ENCODE measurements at regions not wholly inside any gene's neighbourhood (a gene's known extent, or its start where the extent isn't known, plus 50 kb on each side); places are given as distances from the start of the nearest gene placed in this dataset.

DNA sequence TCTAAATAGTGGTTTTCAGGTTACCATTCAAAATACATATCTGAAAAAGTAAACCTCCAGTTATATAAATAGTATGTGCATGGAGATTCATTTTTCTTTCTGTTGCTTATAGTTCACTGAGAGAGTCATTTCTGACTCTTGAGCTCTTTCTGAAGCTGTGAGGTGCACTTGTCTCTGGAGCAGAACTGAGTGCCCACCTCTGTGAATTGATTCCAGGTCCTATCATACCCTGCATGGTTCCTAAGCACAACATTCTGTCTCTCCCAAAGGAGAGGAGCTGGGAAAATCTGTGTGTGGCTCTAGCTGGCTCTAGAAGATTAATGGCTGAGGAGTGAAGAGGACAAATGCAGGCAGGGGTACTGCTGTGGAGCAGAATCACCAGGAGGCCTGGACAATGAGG is 161.6 kb upstream of the HCCS start (continued):
- TF ChIP-seq BHLHE40 (IDR thresholded peaks at IDR 0.05; ENCODE audit: borderline replicate concordance in 1 of 2, low read depth in 2 of 2, low read length in 1 of 2): no peak

DNA sequence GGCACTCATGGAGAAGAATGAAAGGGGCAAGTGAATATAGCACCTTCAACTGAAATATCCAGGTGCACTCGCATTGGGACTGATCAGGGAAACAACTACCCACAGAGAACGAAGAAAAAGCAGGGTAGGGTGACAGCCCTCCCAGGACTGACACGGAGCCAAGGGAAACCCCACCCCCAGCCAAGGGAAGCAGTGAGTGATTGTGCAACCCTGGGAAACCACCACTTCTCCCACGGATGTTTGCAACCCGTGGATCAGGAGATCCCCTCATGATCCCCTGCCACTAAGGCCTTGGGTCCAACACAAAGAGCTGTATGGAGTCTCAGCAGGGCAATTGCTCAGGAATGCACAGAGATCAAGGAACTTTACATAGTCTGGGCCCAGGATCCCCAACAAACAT is 158.5 kb upstream of the HCCS start:
- BruUV-seq (replicated peaks): no TSS peak
- no peaks in the 10 kb centered on the region for H4K20me1 ChIP-seq (ENCODE audit: control insufficient read depth, insufficient read depth)
- H3K4me3 ChIP-seq: no peak overlapping the region
- no peaks in the 10 kb centered on the region for H3K36me3 ChIP-seq (ENCODE audit: control insufficient read depth in 2 of 2, insufficient read depth in 2 of 2, low read length in 1 of 2)
- ChIA-PET SMC1A (ENCODE audit: uncharacterized antibody, unreplicated experiment) (interaction anchor here (0.9 to 1.5 kb wide), 2 partner anchors 16 to 40 kb away, joined by 4 read pairs; no protein-coding TSS in a partner anchor), RAD21 (ENCODE audit: unreplicated experiment) (no interaction called here), POLR2A (no interaction called here), CTCF (no interaction called here)
- no peak overlapping the region for H3K9ac ChIP-seq (ENCODE audit: control insufficient read depth, insufficient read depth, low read length)
- 11% methylated on average over 5 of the region's 5 CpGs for WGBS (ENCODE audit: insufficient coverage, insufficient replicate concordance, low lambda C conversion rate, missing lambda C conversion rate)
- H3K4me1 ChIP-seq (ENCODE audit: control insufficient read depth, insufficient read depth, low read length): no peaks in the 10 kb centered on the region; the same call in 1 of the 2 replicates
- peak; percentile 29 for ATAC-seq
- no peak for TF ChIP-seq FOS (IDR thresholded peaks at IDR 0.05; ENCODE audit: borderline replicate concordance, extremely low read depth, insufficient read length)
- TF ChIP-seq RAD51 (IDR thresholded peaks at IDR 0.05): no peak
- TF ChIP-seq RUNX3 (IDR thresholded peaks at IDR 0.05; ENCODE audit: low read length): no peak
- no peak for TF ChIP-seq PAX5 (IDR thresholded peaks at IDR 0.05; ENCODE audit: borderline replicate concordance, low read depth, low read length)
- TF ChIP-seq POU2F2 (IDR thresholded peaks at IDR 0.05; ENCODE audit: borderline replicate concordance, low read depth, low read length): no peak
- TF ChIP-seq HDGF (IDR thresholded peaks at IDR 0.05): no peak
- TF ChIP-seq USF1 (IDR thresholded peaks at IDR 0.05; ENCODE audit: borderline replicate concordance, extremely low read length, insufficient read depth, low read depth, low read length): no peak
- TF ChIP-seq NR2F1 (conservative IDR thresholded peaks at IDR 0.05): no peak
- TF ChIP-seq SMAD5 (IDR thresholded peaks at IDR 0.05; ENCODE audit: low read depth): no peak
- TF ChIP-seq MEF2B (IDR thresholded peaks at IDR 0.05; ENCODE audit: partially characterized antibody, poor library complexity, severe bottlenecking): no peak
- TF ChIP-seq CHD1 (IDR thresholded peaks at IDR 0.05; ENCODE audit: low read depth, low read length): no peak
- no peak for TF ChIP-seq GABPA (IDR thresholded peaks at IDR 0.05; ENCODE audit: low read depth)
- TF ChIP-seq MTA2 (IDR thresholded peaks at IDR 0.05; ENCODE audit: low read depth): no peak
- TF ChIP-seq RAD21 (IDR thresholded peaks at IDR 0.05; ENCODE audit: insufficient read depth, low read depth, low read length): no peak
- TF ChIP-seq CREB1 (IDR thresholded peaks at IDR 0.05; ENCODE audit: low read depth): no peak
- TF ChIP-seq NR2C1 (IDR thresholded peaks at IDR 0.05): no peak
- no peak overlapping the region for H3K27ac ChIP-seq (ENCODE audit: control insufficient read depth, insufficient read depth)
- H3K79me2 ChIP-seq (ENCODE audit: control insufficient read depth, insufficient read depth, low read length): no peaks in the 10 kb centered on the region
- no peaks in the 10 kb centered on the region; the same call in 2 of the 3 replicates for H3K9me3 ChIP-seq (replicated peaks; ENCODE audit: control insufficient read depth, insufficient read depth, low read length)
- H2AFZ ChIP-seq (ENCODE audit: control insufficient read depth, low read depth, low read length): no peak overlapping the region
- in situ Hi-C loops (cut with MboI): no loop called here
- H3K4me2 ChIP-seq (ENCODE audit: control insufficient read depth, insufficient read depth): no peak overlapping the region
- FAIRE-seq: no peak
- intact Hi-C loops (cut with micrococcal nuclease; ENCODE audit: unreplicated experiment): no loop called here
- H3K27me3 ChIP-seq (replicated peaks in 1 of 2; ENCODE audit: control insufficient read depth in 2 of 2, insufficient read depth in 2 of 2, low read length in 1 of 2): no peaks in the 10 kb centered on the region
- DNase-seq (ENCODE audit: low read depth, low spot score): no peak
